Raji (cell line): ENCODE measurements at regions not wholly inside any gene's neighbourhood (a gene's known extent, or its start where the extent isn't known, plus 50 kb on each side); places are given as distances from the start of the nearest gene placed in this dataset.

Experiments used
- POLR2A ChIP-seq: IDR thresholded peaks from 2 replicates; pipeline ENCODE4 v1.6.1; 2011; ENCODE audit warnings: low read depth, low read length, control low read depth; ENCODE audit not compliant: insufficient read depth

- no peak for TF ChIP-seq POLR2A
These were observed 613.1 kb downstream of the SI start for GRCh38 chr3:164465172-164465571.

- TF ChIP-seq POLR2A: no peak
These were observed 617.4 kb downstream of the SI start for GRCh38 chr3:164460851-164461250.

GRCh38 chr3:164459521-164460151 is 618.7 kb downstream of the SI start:
- TF ChIP-seq POLR2A: no peak

GRCh38 chr3:164458986-164459385 is 619.3 kb downstream of the SI start:
- TF ChIP-seq POLR2A: no peak

GRCh38 chr3:164453714-164454113 is 624.6 kb downstream of the SI start:
- no peak for TF ChIP-seq POLR2A

- no peak for TF ChIP-seq POLR2A
These were observed 625.6 kb downstream of the SI start for GRCh38 chr3:164452707-164453106.

- no peak for TF ChIP-seq POLR2A
These were observed 627.0 kb downstream of the SI start for GRCh38 chr3:164451072-164451910.

- no peak for TF ChIP-seq POLR2A
These were observed 627.9 kb downstream of the SI start for GRCh38 chr3:164450276-164450905.

- no peak for TF ChIP-seq POLR2A
These were observed 659.1 kb downstream of the SI start for GRCh38 chr3:164419220-164419619.

- TF ChIP-seq POLR2A: no peak
These were observed 659.9 kb downstream of the SI start for GRCh38 chr3:164418414-164418813.

- no peak for TF ChIP-seq POLR2A
These were observed 660.3 kb downstream of the SI start for GRCh38 chr3:164417955-164418354.

- no peak for TF ChIP-seq POLR2A
These were observed 661.6 kb downstream of the SI start for GRCh38 chr3:164416491-164417222.

- TF ChIP-seq POLR2A: no peak
These were observed 670.0 kb downstream of the SI start for GRCh38 chr3:164408326-164408725.

- TF ChIP-seq POLR2A: no peak
These were observed 671.2 kb downstream of the SI start for GRCh38 chr3:164407111-164407510.

GRCh38 chr3:164406281-164406680 is 672.0 kb downstream of the SI start:
- no peak for TF ChIP-seq POLR2A
